ENCODE measurements at regions not wholly inside any gene's neighbourhood (a gene's known extent, or its start where the extent isn't known, plus 50 kb on each side); places are given as distances from the start of the nearest gene placed in this dataset.

DNA sequence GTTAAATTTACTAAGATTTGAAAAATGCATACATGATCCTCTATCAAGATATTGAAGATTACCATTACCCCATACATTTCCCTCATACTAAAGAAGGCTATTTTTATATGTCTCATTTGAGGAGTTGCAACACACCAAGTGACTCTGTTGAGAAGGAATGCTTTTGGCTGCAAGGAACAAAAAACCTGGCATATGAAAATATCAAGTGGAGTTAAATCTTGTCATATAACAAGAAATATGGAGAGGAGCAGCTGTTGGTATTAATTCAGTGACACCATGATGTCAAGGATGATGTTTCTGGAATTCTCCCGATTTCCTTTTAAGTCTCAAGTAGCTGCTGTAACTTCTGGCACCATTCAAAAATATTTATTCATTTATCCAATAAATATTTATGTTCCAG, 193.8 kb downstream of the CSNK1G3 start:
- TF ChIP-seq, protein P1, sequence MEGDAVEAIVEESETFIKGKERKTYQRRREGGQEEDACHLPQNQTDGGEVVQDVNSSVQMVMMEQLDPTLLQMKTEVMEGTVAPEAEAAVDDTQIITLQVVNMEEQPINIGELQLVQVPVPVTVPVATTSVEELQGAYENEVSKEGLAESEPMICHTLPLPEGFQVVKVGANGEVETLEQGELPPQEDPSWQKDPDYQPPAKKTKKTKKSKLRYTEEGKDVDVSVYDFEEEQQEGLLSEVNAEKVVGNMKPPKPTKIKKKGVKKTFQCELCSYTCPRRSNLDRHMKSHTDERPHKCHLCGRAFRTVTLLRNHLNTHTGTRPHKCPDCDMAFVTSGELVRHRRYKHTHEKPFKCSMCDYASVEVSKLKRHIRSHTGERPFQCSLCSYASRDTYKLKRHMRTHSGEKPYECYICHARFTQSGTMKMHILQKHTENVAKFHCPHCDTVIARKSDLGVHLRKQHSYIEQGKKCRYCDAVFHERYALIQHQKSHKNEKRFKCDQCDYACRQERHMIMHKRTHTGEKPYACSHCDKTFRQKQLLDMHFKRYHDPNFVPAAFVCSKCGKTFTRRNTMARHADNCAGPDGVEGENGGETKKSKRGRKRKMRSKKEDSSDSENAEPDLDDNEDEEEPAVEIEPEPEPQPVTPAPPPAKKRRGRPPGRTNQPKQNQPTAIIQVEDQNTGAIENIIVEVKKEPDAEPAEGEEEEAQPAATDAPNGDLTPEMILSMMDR (conservative IDR thresholded peaks at IDR 0.05; ENCODE audit: low read length), result no peak
- TF ChIP-seq EZH2phosphoT487 (IDR thresholded peaks at IDR 0.05; ENCODE audit: borderline replicate concordance, low read depth, low read length), result no peak
